GM12878 (cell line): ENCODE measurements at regions not wholly inside any gene's neighbourhood (a gene's known extent, or its start where the extent isn't known, plus 50 kb on each side); places are given as distances from the start of the nearest gene placed in this dataset.

Experiments used
- ATAC-seq: fragments of 200-7000 bp; cut with Tn5 transposase; 3 replicates; pipeline ENCODE4 v1.9.1; 2020; ENCODE audit warnings: mild to moderate bottlenecking, moderate library complexity
- BruUV-seq: library from RNA; stranded (reverse); fragments of 400-500 nt; replicated peaks from 2 replicates; lab custom pipeline; 2021; lab: Mats Ljungman, UMichigan
- CTCF ChIA-PET: fragments of 300-600 bp; sonication (Branson Sonifier 250); formaldehyde crosslinking; extraction: SDS; loops from one replicate; lab custom pipeline; 2021; ENCODE audit warnings: inconsistent platforms; lab: Yijun Ruan, JAX
- POLR2A ChIA-PET: fragments of 350-600 bp; formaldehyde crosslinking; extraction: SDS; loops from one replicate; lab custom pipeline; 2021; ENCODE audit warnings: inconsistent platforms; lab: Charles Lee
- RAD21 ChIA-PET: fragments of 300-600 bp; sonication (Branson Sonifier 250); formaldehyde crosslinking; loops from one replicate; lab custom pipeline; 2023; ENCODE audit warnings: antibody characterized with exemption; ENCODE audit not compliant: unreplicated experiment; lab: Charles Lee
- SMC1A ChIA-PET: fragments of 300-600 bp; sonication (Branson Sonifier 250); formaldehyde crosslinking; loops from one replicate; lab custom pipeline; 2023; ENCODE audit not compliant: unreplicated experiment, uncharacterized antibody; lab: Charles Lee
- DNase-seq: peaks from one replicate; pipeline ENCODE4 v3.0.0-alpha.2; 2011; ENCODE audit warnings: low read depth, low spot score
- FAIRE-seq: peaks from 3 replicates; lab custom pipeline; 2011; peaks lifted over from hg19 to GRCh38; lab: Jason Lieb, UNC
- H2AFZ ChIP-seq: 2 replicates; pipeline ENCODE4 v1.6.0; 2011; ENCODE audit warnings: low read depth, low read length, control low read depth; ENCODE audit not compliant: control insufficient read depth
- H3K27ac ChIP-seq: 2 replicates; pipeline ENCODE4 v1.5.1; 2011; ENCODE audit warnings: control low read depth; ENCODE audit not compliant: control insufficient read depth, insufficient read depth
- H3K27me3 ChIP-seq, 2 experiments: replicated peaks in 1 of 2; 2 replicates each; pipeline versions ENCODE4 v1.6.0 to v1.6.1; 2011; ENCODE audit warnings: low read length in 1 of 2; ENCODE audit not compliant: control insufficient read depth in 2 of 2, insufficient read depth in 2 of 2
- H3K36me3 ChIP-seq, 2 experiments: 2 replicates each; pipeline ENCODE4 v1.5.1; 2011; ENCODE audit warnings: low read length in 1 of 2; ENCODE audit not compliant: control insufficient read depth in 2 of 2, insufficient read depth in 2 of 2
- H3K4me1 ChIP-seq: 2 replicates; pipeline ENCODE4 v1.6.1; 2011; ENCODE audit warnings: mild to moderate bottlenecking, low read length, moderate library complexity, mixed read lengths; ENCODE audit not compliant: control insufficient read depth, insufficient read depth
- H3K4me2 ChIP-seq: 2 replicates; pipeline ENCODE4 v1.6.0; 2011; ENCODE audit warnings: control low read depth; ENCODE audit not compliant: control insufficient read depth, insufficient read depth
- H3K4me3 ChIP-seq: fragments of 200-600 bp; sonication (generic); 2 replicates; pipeline ENCODE4 v1.5.1; 2016
- H3K79me2 ChIP-seq: 2 replicates; pipeline ENCODE4 v1.6.0; 2011; ENCODE audit warnings: low read length; ENCODE audit not compliant: control insufficient read depth, insufficient read depth
- H3K9ac ChIP-seq: 2 replicates; pipeline ENCODE4 v1.8.0; 2011; ENCODE audit warnings: low read length, control low read depth, mixed read lengths; ENCODE audit not compliant: control insufficient read depth, insufficient read depth
- H3K9me3 ChIP-seq: replicated peaks from 3 replicates; pipeline ENCODE4 v1.5.1; 2011; ENCODE audit warnings: mild to moderate bottlenecking, low read length; ENCODE audit not compliant: control insufficient read depth, insufficient read depth
- H4K20me1 ChIP-seq: 2 replicates; pipeline ENCODE4 v1.6.0; 2011; ENCODE audit not compliant: control insufficient read depth, insufficient read depth
- CHD4 ChIP-seq: fragments of 200-600 bp; sonication (generic); IDR thresholded peaks from 2 replicates; pipeline ENCODE4 v1.6.1; 2016; ENCODE audit warnings: mild to moderate bottlenecking
- POLR2A ChIP-seq: IDR thresholded peaks from 2 replicates; pipeline ENCODE4 v1.6.1; 2011; ENCODE audit warnings: low read depth, mild to moderate bottlenecking, low read length
- SPI1 ChIP-seq: IDR thresholded peaks from 2 replicates; pipeline ENCODE4 v1.6.1; 2011; ENCODE audit warnings: low read depth, mild to moderate bottlenecking, low read length, moderate library complexity, borderline replicate concordance; ENCODE audit not compliant: insufficient read depth
- ZNF384 ChIP-seq: IDR thresholded peaks from 2 replicates; pipeline ENCODE4 v1.6.1; 2012; ENCODE audit warnings: low read depth, mild to moderate bottlenecking, low read length, improper control_type of control experiment, borderline replicate concordance
- WGBS: methylation state at CpG from one replicate; pipeline ENCODE4 v1.1.6; 2016; ENCODE audit warnings: low lambda C conversion rate; ENCODE audit not compliant: insufficient replicate concordance, insufficient coverage; ENCODE audit errors: missing lambda C conversion rate; 5-methylcytosine and 5-hydroxymethylcytosine counted together
- in situ Hi-C: fragments of 300-500 bp; cut with MboI; formaldehyde crosslinking; loops from 9 replicates; pipeline ENCODE4 v1.14.3; 2018; ENCODE audit warnings: mixed read lengths
- intact Hi-C: fragments of 100-400 bp; cut with micrococcal nuclease; formaldehyde crosslinking; loops from one replicate; pipeline ENCODE4 v1.14.2; 2022; ENCODE audit not compliant: unreplicated experiment
- TF ChIP-seq, protein P1 (sequence below): fragments of 450-650 bp; formaldehyde crosslinking; IDR thresholded peaks from 2 replicates; pipeline ENCODE4 v1.4.0; 2022; ENCODE audit warnings: mild to moderate bottlenecking, moderate library complexity
- TF ChIP-seq, protein P2 (sequence below): fragments of 450-650 bp; IDR thresholded peaks from 2 replicates; pipeline ENCODE4 v1.6.1; 2017; ENCODE audit warnings: mild to moderate bottlenecking
- TF ChIP-seq, protein P3 (sequence below): IDR thresholded peaks from 2 replicates; pipeline ENCODE4 v1.6.1; 2011; ENCODE audit warnings: low read depth, mild to moderate bottlenecking, low read length, moderate library complexity, borderline replicate concordance; ENCODE audit errors: extremely low read depth

DNA sequence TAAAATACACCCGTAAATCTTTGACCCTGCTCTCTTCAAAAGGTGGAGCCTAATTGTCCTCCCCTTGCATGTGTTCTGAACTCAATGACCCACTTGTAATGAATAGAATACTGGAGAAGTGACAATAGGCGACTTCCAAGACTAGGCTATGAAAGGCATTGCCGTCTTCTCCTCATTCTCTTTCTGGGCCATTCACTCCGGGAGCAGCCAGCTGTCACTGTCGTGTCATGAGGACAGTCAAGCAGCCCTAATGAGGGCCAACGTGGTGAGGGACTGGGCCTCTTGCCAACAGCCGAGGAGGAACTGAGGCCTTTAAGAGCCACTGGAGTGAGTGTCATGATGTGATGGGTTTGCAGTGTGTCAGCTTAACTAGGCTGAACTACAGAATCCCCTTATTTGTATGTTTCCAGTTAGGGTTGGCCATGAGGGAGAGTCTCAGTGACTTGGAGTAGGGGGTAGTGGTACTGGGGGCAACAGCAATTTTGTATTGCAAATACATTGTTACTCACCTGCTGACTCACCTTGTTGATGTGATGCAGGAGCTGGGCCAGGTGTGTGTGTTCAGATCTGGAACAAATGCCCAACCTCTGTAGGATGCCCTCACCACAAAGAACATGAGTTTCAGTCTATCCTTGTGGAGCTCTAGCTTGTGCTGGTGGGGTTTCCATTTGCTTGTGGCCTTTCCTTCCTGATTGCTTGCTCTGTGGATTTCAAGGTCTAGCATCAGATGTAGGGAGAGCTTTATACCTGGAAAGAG is 188.5 kb upstream of the PROK2 start:
- Histone ChIP-seq H3K9me3 (peaks cover 2% of the 10 kb centered on the region; the same call in 2 of the 3 replicates), H3K4me1 (peaks cover 17% of the 10 kb centered on the region), H3K4me2 (no peak overlapping the region), H3K9ac (no peak overlapping the region), H3K79me2 (no peaks in the 10 kb centered on the region), H4K20me1 (no peaks in the 10 kb centered on the region), H3K27ac (no peak overlapping the region), H2AFZ (no peak overlapping the region), H3K36me3 (no peaks in the 10 kb centered on the region), H3K4me3 (no peak overlapping the region), H3K27me3 (no peaks in the 10 kb centered on the region)
- TF ChIP-seq POLR2A: no peak
- TF ChIP-seq, protein P1, sequence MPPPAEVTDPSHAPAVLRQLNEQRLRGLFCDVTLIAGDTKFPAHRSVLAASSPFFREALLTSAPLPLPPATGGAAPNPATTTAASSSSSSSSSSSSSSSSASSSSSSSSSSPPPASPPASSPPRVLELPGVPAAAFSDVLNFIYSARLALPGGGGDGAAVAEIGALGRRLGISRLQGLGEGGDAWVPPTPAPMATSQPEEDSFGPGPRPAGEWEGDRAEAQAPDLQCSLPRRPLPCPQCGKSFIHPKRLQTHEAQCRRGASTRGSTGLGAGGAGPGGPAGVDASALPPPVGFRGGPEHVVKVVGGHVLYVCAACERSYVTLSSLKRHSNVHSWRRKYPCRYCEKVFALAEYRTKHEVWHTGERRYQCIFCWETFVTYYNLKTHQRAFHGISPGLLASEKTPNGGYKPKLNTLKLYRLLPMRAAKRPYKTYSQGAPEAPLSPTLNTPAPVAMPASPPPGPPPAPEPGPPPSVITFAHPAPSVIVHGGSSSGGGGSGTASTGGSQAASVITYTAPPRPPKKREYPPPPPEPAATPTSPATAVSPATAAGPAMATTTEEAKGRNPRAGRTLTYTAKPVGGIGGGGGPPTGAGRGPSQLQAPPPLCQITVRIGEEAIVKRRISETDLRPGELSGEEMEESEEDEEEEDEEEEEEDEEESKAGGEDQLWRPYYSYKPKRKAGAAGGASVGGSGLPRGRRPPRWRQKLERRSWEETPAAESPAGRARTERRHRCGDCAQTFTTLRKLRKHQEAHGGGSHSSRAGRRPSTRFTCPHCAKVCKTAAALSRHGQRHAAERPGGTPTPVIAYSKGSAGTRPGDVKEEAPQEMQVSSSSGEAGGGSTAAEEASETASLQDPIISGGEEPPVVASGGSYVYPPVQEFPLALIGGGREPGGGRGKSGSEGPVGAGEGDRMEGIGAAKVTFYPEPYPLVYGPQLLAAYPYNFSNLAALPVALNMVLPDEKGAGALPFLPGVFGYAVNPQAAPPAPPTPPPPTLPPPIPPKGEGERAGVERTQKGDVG (CRISPR knock-in tag): no peak
- TF ChIP-seq, protein P2, sequence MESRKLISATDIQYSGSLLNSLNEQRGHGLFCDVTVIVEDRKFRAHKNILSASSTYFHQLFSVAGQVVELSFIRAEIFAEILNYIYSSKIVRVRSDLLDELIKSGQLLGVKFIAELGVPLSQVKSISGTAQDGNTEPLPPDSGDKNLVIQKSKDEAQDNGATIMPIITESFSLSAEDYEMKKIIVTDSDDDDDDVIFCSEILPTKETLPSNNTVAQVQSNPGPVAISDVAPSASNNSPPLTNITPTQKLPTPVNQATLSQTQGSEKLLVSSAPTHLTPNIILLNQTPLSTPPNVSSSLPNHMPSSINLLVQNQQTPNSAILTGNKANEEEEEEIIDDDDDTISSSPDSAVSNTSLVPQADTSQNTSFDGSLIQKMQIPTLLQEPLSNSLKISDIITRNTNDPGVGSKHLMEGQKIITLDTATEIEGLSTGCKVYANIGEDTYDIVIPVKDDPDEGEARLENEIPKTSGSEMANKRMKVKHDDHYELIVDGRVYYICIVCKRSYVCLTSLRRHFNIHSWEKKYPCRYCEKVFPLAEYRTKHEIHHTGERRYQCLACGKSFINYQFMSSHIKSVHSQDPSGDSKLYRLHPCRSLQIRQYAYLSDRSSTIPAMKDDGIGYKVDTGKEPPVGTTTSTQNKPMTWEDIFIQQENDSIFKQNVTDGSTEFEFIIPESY: no peak
- TF ChIP-seq CHD4: no peak
- TF ChIP-seq, protein P3, sequence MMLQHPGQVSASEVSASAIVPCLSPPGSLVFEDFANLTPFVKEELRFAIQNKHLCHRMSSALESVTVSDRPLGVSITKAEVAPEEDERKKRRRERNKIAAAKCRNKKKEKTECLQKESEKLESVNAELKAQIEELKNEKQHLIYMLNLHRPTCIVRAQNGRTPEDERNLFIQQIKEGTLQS: no peak
- TF ChIP-seq ZNF384: no peak
- peak; percentile 29; the same call in 1 of the 2 replicates for TF ChIP-seq SPI1
- ChIA-PET POLR2A (interaction anchor here (1.0 kb wide), 1 partner anchor 467 kb away, joined by 3 read pairs; no protein-coding TSS in a partner anchor), SMC1A (interaction anchor here (1.6 to 7.5 kb wide), 2 partner anchors 13 to 32 kb away, joined by 3 to 58 read pairs; no protein-coding TSS in a partner anchor), CTCF (interaction anchor here (1.2 to 1.7 kb wide), 2 partner anchors 19 to 186 kb away, joined by 3 read pairs; no protein-coding TSS in a partner anchor), RAD21 (interaction anchor here (0.6 kb wide), 1 partner anchor 1205 kb away, joined by 3 read pairs; no protein-coding TSS in a partner anchor)
- FAIRE-seq (no peak), DNase-seq (no peak), ATAC-seq (no peak)
- 42% methylated on average over 7 of the region's 7 CpGs for WGBS
- BruUV-seq: no TSS peak
- in situ Hi-C loops: no loop called here
- intact Hi-C loops: no loop called here
